B cell (primary cell): ENCODE measurements at regions not wholly inside any gene's neighbourhood (a gene's known extent, or its start where the extent isn't known, plus 50 kb on each side); places are given as distances from the start of the nearest gene placed in this dataset.

Experiments
- ATAC-seq: fragments of 200-7000 bp; cut with Tn5 transposase; one replicate; pipeline ENCODE4 v1.10.0; 2021; ENCODE audit warnings: low read depth, mild to moderate bottlenecking, moderate number of reproducible peaks, moderate library complexity
- CTCF ChIA-PET: fragments of 350-600 bp; sonication (Branson Sonifier 250); formaldehyde crosslinking; loops from one replicate; lab custom pipeline; 2021; ENCODE audit warnings: antibody characterized with exemption, inconsistent platforms; lab: Charles Lee
- POLR2A ChIA-PET: fragments of 350-600 bp; sonication (Branson Sonifier 250); formaldehyde crosslinking; loops from one replicate; lab custom pipeline; 2021; ENCODE audit warnings: antibody characterized with exemption; lab: Charles Lee
- DNase-seq: peaks from one replicate; pipeline ENCODE4 v3.0.0; 2013
- H2AFZ ChIP-seq: 2 replicates; pipeline ENCODE4 v1.6.1; 2012; ENCODE audit warnings: mild to moderate bottlenecking, low read depth, low read length; ENCODE audit not compliant: insufficient read depth, poor library complexity, severe bottlenecking
- H3K27ac ChIP-seq, 2 donors: 1 replicate in 1 of 2; 2 replicates in 1 of 2; pipeline ENCODE4 v1.5.1; 2012 to 2013; ENCODE audit warnings: low read length in 2 of 2, mild to moderate bottlenecking in 2 of 2, moderate library complexity in 1 of 2
- H3K27me3 ChIP-seq, 4 experiments: fragments of 200-600 bp in 1 of 4; sonication (generic) in 1 of 4; replicated peaks in 1 of 4; 1 replicate in 2 of 4; 2 replicates in 2 of 4; pipeline versions ENCODE4 v1.6.1 to v1.7.0; 2013 to 2016; ENCODE audit warnings: low read length in 3 of 4, mild to moderate bottlenecking in 2 of 4, mixed read lengths in 1 of 4, moderate library complexity in 1 of 4; ENCODE audit not compliant: insufficient read depth in 4 of 4, control insufficient read depth in 3 of 4; ENCODE audit errors: control extremely low read depth in 1 of 4
- H3K36me3 ChIP-seq, 2 experiments: replicated peaks in 1 of 2; 1 replicate in 1 of 2; 2 replicates in 1 of 2; pipeline versions ENCODE4 v1.6.1 to v1.7.1; 2013; ENCODE audit warnings: low read length in 1 of 2; ENCODE audit not compliant: insufficient read depth in 2 of 2, control insufficient read depth in 1 of 2; ENCODE audit errors: control extremely low read depth in 1 of 2, extremely low read depth in 1 of 2
- H3K4me1 ChIP-seq, 2 donors: fragments of 200-600 bp in 1 of 2; sonication (generic) in 1 of 2; 1 replicate in 1 of 2; 2 replicates in 1 of 2; pipeline versions ENCODE4 v1.5.1 to v1.6.1; 2013 to 2017; ENCODE audit warnings: low read length in 2 of 2; ENCODE audit not compliant: control insufficient read depth in 2 of 2, insufficient read depth in 2 of 2
- H3K4me2 ChIP-seq: replicated peaks from 2 replicates; pipeline ENCODE3; 2012; ENCODE audit warnings: mild to moderate bottlenecking, low read depth, low read length; ENCODE audit not compliant: poor library complexity, severe bottlenecking
- H3K4me3 ChIP-seq, 5 experiments: fragments of 200-600 bp in 1 of 5; sonication (generic) in 1 of 5; 1 replicate in 3 of 5; 2 replicates in 2 of 5; pipeline versions ENCODE4 v1.5.1 to v1.7.0; 2011 to 2016; ENCODE audit warnings: low read length in 4 of 5, mild to moderate bottlenecking in 4 of 5, low read depth in 2 of 5, control low read depth in 1 of 5, moderate library complexity in 1 of 5; ENCODE audit not compliant: insufficient read depth in 1 of 5; ENCODE audit errors: control extremely low read depth in 1 of 5, extremely low read depth in 1 of 5
- H3K79me2 ChIP-seq: fragments of 200-600 bp; sonication (generic); one replicate; pipeline ENCODE4 v1.6.0; 2016; ENCODE audit warnings: low read length; ENCODE audit not compliant: control insufficient read depth, insufficient read depth
- H3K9ac ChIP-seq: fragments of 200-600 bp; sonication (generic); 2 replicates; pipeline ENCODE4 v1.6.1; 2017; ENCODE audit warnings: mild to moderate bottlenecking, low read length, moderate library complexity
- H3K9me3 ChIP-seq, 3 donors: one replicate each; pipeline versions ENCODE4 v1.6.1 to v1.7.1; 2013; ENCODE audit warnings: low read length in 2 of 3; ENCODE audit not compliant: control insufficient read depth in 2 of 3, insufficient read depth in 1 of 3; ENCODE audit errors: control extremely low read depth in 1 of 3
- H4K20me1 ChIP-seq: 2 replicates; pipeline ENCODE4 v1.6.0; 2012; ENCODE audit warnings: mild to moderate bottlenecking, low read length; ENCODE audit not compliant: insufficient read depth, control insufficient read depth, poor library complexity, severe bottlenecking
- H3K27ac Mint-ChIP-seq: one replicate; pipeline ENCODE4 v1.8.0; 2021; ENCODE audit warnings: mixed read lengths
- H3K27me3 Mint-ChIP-seq: one replicate; pipeline ENCODE4 v1.8.0; 2021; ENCODE audit warnings: mixed read lengths
- H3K4me1 Mint-ChIP-seq: one replicate; pipeline ENCODE4 v1.8.0; 2021; ENCODE audit warnings: mixed read lengths
- H3K4me3 Mint-ChIP-seq: one replicate; pipeline ENCODE4 v1.8.0; 2021; ENCODE audit warnings: mixed read lengths
- H3K9me3 Mint-ChIP-seq: one replicate; pipeline ENCODE4 v1.8.0; 2022; ENCODE audit warnings: mixed read lengths; ENCODE audit not compliant: insufficient read depth
- CTCF ChIP-seq: fragments of 200-600 bp; IDR thresholded peaks from one replicate; pipeline ENCODE4 v1.8.0; 2022; ENCODE audit warnings: antibody characterized with exemption, mild to moderate bottlenecking
- EZH2 ChIP-seq: IDR thresholded peaks from 2 replicates; pipeline ENCODE4 v1.6.1; 2012; ENCODE audit warnings: borderline replicate concordance, low read depth, mild to moderate bottlenecking, moderate library complexity, low read length; ENCODE audit not compliant: insufficient read depth, poor library complexity, severe bottlenecking
- WGBS: methylation state at CpG from one replicate; pipeline ENCODE4 v1.1.5; 2013; ENCODE audit warnings: missing lambda C conversion rate; ENCODE audit not compliant: insufficient coverage; 5-methylcytosine and 5-hydroxymethylcytosine counted together
- intact Hi-C: fragments of 100-400 bp; cut with micrococcal nuclease; formaldehyde crosslinking; loops from one replicate; pipeline ENCODE4 v1.10.0; 2022

DNA sequence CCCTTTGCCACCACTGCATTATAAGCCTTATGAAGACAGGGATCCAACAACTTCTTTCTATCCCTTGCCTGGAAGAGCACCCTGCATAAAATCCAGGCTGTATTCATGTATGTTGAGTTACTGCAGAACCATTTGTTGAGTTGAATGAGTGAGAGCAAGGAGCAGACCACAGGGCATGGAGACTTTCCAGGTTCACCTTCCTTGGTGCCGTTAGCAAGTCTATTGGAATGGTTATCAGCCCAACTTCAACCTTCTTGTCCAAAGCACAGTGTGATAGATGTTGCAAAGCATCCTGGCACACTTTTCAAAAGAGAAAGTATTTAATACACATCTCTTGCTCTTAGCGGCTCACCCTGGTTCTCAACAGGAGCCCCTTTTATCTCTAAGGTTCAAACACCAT lies 100.9 kb upstream of the CLDN10 start:
- Histone ChIP-seq H3K9me3 (peaks cover 0 to 2% (median 0%) of the 10 kb centered on the region in 3 donors), H2AFZ (no peak overlapping the region), H3K4me2 (no peak overlapping the region), H3K4me3 (no peak overlapping the region), H3K9ac (no peak overlapping the region), H3K79me2 (no peaks in the 10 kb centered on the region), H3K36me3 (no peaks in the 10 kb centered on the region), H3K4me1 (no peaks in the 10 kb centered on the region), H4K20me1 (no peaks in the 10 kb centered on the region), H3K27ac (no peak overlapping the region), H3K27me3 (peaks cover 0 to 12% (median 0%) of the 10 kb centered on the region in 4 experiments)
- POLR2A ChIA-PET, result no interaction called here
- Mint-ChIP-seq H3K27ac (no peak overlapping the region), H3K4me3 (no peak overlapping the region), H3K27me3 (peaks cover 19% of the 10 kb centered on the region), H3K4me1 (peaks cover under 1% of the 10 kb centered on the region), H3K9me3 (no peaks in the 10 kb centered on the region)
- no peak for TF ChIP-seq CTCF
- TF ChIP-seq EZH2, result no peak
- WGBS, result 90% methylated on average over 2 of the region's 2 CpGs
- ATAC-seq (no peak), DNase-seq (no peak)
- CTCF ChIA-PET, result no interaction called here
- intact Hi-C loops, result no loop called here

DNA sequence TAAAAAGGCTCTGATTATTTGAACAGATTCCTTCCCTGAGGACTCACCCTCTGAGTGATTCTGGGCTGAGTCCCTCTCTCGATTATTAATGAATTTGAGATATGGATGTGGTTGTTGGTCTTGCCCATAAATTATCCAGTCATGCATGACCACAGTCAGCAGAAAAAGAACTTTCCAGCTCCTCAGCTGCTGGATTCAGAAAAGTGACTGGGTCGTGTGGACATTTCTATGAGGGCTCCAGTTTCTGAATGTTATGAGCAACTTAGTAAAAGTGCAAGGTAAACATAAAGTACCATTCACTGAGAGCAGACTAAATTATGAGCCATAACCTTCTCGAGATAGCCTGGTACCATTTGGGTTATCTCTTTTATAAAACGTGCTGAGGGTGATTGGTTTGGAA lies 100.1 kb upstream of the CLDN10 start:
- Histone ChIP-seq H3K27ac (no peak overlapping the region), H3K36me3 (no peaks in the 10 kb centered on the region), H3K4me1 (no peaks in the 10 kb centered on the region), H3K4me3 (no peak overlapping the region), H2AFZ (no peak overlapping the region), H3K27me3 (peaks cover 0 to 12% (median under 1%) of the 10 kb centered on the region in 4 experiments), H3K9me3 (peaks cover 0 to 2% (median 0%) of the 10 kb centered on the region in 3 donors), H3K79me2 (no peaks in the 10 kb centered on the region), H3K4me2 (no peak overlapping the region), H4K20me1 (no peaks in the 10 kb centered on the region), H3K9ac (no peak overlapping the region)
- H3K9me3 Mint-ChIP-seq, result no peaks in the 10 kb centered on the region
- peaks cover 4% of the 10 kb centered on the region for H3K4me1 Mint-ChIP-seq
- no peak for DNase-seq
- H3K4me3 Mint-ChIP-seq, result no peak overlapping the region
- H3K27me3 Mint-ChIP-seq, result peaks cover 19% of the 10 kb centered on the region
- POLR2A ChIA-PET, result no interaction called here
- CTCF ChIA-PET, result no interaction called here
- H3K27ac Mint-ChIP-seq, result no peak overlapping the region
- WGBS, result no CpG with 5 or more reads among the region's 4 CpGs
- no peak for TF ChIP-seq CTCF
- no peak for TF ChIP-seq EZH2
- ATAC-seq, result no peak
- intact Hi-C loops, result no loop called here
